ENCODE measurements at regions not wholly inside any gene's neighbourhood (a gene's known extent, or its start where the extent isn't known, plus 50 kb on each side); places are given as distances from the start of the nearest gene placed in this dataset.

DNA sequence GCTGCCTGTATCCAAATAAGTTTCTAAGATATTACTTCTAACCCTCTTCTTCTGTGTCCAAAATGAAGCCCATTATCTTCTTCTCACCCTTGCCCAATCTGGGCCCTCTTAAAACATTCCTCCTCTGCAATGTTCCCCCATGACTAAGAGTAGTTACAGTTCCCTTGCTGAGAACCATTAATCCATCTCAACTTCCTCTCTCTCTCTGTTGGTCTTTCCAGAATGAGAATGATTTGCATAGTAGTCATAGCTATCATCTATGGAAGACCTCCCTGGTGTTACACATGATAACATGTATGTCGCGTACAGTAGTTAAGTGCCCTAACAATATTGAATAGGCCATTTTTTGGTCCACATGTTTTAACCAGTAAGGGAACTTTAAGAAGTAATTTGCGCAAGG, 177.9 kb downstream of the ANXA2 start:
- TF ChIP-seq, protein P1, sequence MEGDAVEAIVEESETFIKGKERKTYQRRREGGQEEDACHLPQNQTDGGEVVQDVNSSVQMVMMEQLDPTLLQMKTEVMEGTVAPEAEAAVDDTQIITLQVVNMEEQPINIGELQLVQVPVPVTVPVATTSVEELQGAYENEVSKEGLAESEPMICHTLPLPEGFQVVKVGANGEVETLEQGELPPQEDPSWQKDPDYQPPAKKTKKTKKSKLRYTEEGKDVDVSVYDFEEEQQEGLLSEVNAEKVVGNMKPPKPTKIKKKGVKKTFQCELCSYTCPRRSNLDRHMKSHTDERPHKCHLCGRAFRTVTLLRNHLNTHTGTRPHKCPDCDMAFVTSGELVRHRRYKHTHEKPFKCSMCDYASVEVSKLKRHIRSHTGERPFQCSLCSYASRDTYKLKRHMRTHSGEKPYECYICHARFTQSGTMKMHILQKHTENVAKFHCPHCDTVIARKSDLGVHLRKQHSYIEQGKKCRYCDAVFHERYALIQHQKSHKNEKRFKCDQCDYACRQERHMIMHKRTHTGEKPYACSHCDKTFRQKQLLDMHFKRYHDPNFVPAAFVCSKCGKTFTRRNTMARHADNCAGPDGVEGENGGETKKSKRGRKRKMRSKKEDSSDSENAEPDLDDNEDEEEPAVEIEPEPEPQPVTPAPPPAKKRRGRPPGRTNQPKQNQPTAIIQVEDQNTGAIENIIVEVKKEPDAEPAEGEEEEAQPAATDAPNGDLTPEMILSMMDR (IDR thresholded peaks at IDR 0.05), result no peak
- no peak for TF ChIP-seq POLR2A (IDR thresholded peaks at IDR 0.05; ENCODE audit: low read depth)
